ENCODE measurements at regions not wholly inside any gene's neighbourhood (a gene's known extent, or its start where the extent isn't known, plus 50 kb on each side); places are given as distances from the start of the nearest gene placed in this dataset.

DNA sequence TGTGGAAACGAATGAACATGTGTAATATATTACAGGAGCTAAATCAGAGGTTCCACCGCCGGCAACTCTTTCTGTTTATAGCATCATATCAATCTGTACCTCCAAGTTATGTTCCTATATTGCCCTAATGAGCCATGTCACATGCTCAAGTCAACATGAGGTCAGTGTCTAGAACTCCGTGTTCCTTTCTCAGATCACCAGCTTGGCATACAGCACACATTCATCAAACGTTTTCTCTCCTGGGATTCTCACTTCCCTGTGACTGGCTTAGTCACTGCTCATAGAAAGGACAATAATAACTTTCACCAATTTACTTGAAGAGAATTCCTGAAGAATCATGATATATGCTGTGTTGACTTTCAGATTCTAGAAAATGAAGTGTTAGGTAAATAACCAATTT is 532.0 kb upstream of the SPANXN1 start:
- no peak overlapping the region for H3K4me3 ChIP-seq
- DNase-seq = no peak
- H3K27ac ChIP-seq = no peak overlapping the region
- no peaks in the 10 kb centered on the region for H3K4me1 ChIP-seq
- no peaks in the 10 kb centered on the region for H3K27me3 ChIP-seq
- no peak for ATAC-seq (ENCODE audit: low FRiP score in 2 of 2)
- 72 to 73% methylated on average over 5 of the region's 5 CpGs for WGBS, 2 donors
- H3K36me3 ChIP-seq = no peaks in the 10 kb centered on the region
- TF ChIP-seq POLR2AphosphoS5 (IDR thresholded peaks at IDR 0.05) (no peak), EP300 (IDR thresholded peaks at IDR 0.05) (no peak), POLR2A (IDR thresholded peaks at IDR 0.05) (no peak)
- H3K9me3 ChIP-seq = no peaks in the 10 kb centered on the region

DNA sequence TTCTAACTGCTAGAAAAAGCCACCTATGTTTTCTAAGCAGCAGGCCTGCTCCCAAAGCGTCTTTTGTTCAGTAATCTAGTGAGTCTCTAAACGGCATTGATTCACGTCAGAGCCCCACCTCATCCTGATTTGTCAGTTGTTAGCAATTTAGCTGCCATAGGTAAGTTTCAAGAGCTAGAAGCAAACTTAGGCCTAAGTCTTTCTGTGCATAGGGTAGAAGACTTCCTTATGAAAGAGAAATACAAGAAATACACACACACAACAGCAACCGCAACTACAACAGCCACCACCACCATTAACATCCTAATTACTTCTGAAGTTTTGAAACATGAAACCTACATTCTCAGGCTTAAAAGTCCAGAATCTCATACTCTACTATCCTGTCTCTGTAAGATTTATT is 531.1 kb upstream of the SPANXN1 start:
- Histone ChIP-seq H3K9me3 (no peaks in the 10 kb centered on the region), H3K4me3 (no peak overlapping the region), H3K27ac (no peak overlapping the region), H3K4me1 (no peaks in the 10 kb centered on the region), H3K36me3 (no peaks in the 10 kb centered on the region), H3K27me3 (no peaks in the 10 kb centered on the region)
- TF ChIP-seq POLR2A (IDR thresholded peaks at IDR 0.05) (no peak), EP300 (IDR thresholded peaks at IDR 0.05) (no peak), POLR2AphosphoS5 (IDR thresholded peaks at IDR 0.05) (no peak)
- TF ChIP-seq, protein P1, sequence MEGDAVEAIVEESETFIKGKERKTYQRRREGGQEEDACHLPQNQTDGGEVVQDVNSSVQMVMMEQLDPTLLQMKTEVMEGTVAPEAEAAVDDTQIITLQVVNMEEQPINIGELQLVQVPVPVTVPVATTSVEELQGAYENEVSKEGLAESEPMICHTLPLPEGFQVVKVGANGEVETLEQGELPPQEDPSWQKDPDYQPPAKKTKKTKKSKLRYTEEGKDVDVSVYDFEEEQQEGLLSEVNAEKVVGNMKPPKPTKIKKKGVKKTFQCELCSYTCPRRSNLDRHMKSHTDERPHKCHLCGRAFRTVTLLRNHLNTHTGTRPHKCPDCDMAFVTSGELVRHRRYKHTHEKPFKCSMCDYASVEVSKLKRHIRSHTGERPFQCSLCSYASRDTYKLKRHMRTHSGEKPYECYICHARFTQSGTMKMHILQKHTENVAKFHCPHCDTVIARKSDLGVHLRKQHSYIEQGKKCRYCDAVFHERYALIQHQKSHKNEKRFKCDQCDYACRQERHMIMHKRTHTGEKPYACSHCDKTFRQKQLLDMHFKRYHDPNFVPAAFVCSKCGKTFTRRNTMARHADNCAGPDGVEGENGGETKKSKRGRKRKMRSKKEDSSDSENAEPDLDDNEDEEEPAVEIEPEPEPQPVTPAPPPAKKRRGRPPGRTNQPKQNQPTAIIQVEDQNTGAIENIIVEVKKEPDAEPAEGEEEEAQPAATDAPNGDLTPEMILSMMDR (IDR thresholded peaks at IDR 0.05) = no peak
- 73 to 81% methylated on average over 4 of the region's 4 CpGs for WGBS, 2 donors
- DNase-seq (no peak), ATAC-seq (ENCODE audit: low FRiP score in 2 of 2) (no peak)

DNA sequence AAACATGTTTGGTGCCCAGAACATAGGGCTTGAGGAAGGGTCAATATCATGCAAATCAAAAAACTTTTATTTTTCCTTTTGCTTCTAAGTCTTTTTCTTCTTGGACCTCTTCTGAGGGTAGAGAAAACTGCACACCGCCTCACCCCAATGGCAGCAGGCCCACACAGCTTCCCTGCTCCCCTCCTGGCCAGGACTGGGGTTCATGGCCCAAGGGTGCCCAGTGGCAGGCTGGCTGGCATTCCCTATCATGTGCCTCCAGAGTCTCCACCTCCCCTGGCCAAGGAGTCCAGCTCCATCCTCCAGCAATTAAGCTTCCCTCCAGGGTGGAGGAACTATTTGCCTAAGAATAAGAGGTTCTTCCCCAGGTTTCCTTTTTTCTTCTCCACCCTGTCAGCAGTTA is 529.6 kb upstream of the SPANXN1 start:
- Histone ChIP-seq H3K27ac (no peak overlapping the region), H3K4me1 (no peaks in the 10 kb centered on the region), H3K9me3 (no peaks in the 10 kb centered on the region), H3K36me3 (no peaks in the 10 kb centered on the region), H3K27me3 (no peaks in the 10 kb centered on the region), H3K4me3 (no peak overlapping the region)
- ATAC-seq (ENCODE audit: low FRiP score in 2 of 2) = peak in 1 of 2 donors; percentile 22
- 78 to 100% methylated on average over 1 of the region's 1 CpG for WGBS, 2 donors
- DNase-seq = no peak
- TF ChIP-seq, protein P1 (IDR thresholded peaks at IDR 0.05) = no peak
- TF ChIP-seq EP300 (IDR thresholded peaks at IDR 0.05) (no peak), POLR2AphosphoS5 (IDR thresholded peaks at IDR 0.05) (no peak)

DNA sequence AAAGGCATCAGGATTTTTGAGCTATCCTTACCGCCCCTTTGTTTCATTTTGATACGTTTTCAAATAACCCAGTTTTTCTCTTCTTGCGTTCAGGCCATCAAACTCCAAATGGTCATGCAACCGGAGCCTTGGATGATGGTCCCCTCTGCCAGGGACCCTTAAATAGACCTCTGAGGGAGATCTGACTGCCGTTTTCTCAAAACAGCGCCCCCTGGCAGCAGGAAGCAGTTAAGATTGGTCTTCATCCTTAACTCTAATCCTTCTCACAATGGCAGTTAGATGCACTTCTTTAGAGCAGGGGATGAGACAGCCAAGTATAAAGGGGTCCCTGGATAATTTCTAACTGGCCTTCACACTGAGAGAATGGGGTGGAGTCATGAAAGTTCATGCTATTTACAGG is 525.0 kb upstream of the SPANXN1 start:
- TF ChIP-seq POLR2AphosphoS5 (IDR thresholded peaks at IDR 0.05) (no peak), EP300 (IDR thresholded peaks at IDR 0.05) (no peak), POLR2A (IDR thresholded peaks at IDR 0.05) (no peak)
- TF ChIP-seq, protein P1 (IDR thresholded peaks at IDR 0.05) = no peak
- ATAC-seq (ENCODE audit: low FRiP score in 2 of 2) (no peak), DNase-seq (no peak)
- Histone ChIP-seq H3K4me3 (no peak overlapping the region), H3K4me1 (no peaks in the 10 kb centered on the region), H3K27me3 (no peaks in the 10 kb centered on the region), H3K27ac (no peak overlapping the region), H3K36me3 (no peaks in the 10 kb centered on the region), H3K9me3 (no peaks in the 10 kb centered on the region)
- 43 to 67% methylated on average over 6 of the region's 6 CpGs for WGBS, 2 donors

DNA sequence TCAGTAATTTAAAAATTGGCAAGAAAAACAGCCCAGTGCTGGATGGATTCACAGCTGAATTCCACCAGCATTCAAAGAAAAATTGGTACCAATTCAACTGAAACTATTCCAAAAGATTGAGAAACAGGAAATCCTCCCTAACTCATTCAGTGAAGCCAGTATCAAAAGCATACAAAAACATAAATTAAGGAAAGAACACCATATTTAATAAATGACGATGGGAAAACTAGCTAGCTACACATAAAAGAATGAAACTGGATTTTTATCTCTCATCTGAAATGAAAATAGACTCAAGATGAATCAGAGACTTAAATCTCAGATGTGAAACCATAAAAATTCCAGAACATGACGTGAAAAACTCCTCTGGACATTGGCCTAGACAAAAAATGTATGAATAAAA is 516.8 kb upstream of the SPANXN1 start:
- WGBS, 2 donors = 56 to 67% methylated on average over 2 of the region's 2 CpGs
- no peak for ATAC-seq (ENCODE audit: low FRiP score in 2 of 2)
- no peaks in the 10 kb centered on the region for H3K36me3 ChIP-seq

More for the DNA sequence above, 516.8 kb upstream of the SPANXN1 start:
- Histone ChIP-seq H3K4me1 (no peaks in the 10 kb centered on the region), H3K4me3 (no peak overlapping the region), H3K27me3 (no peaks in the 10 kb centered on the region), H3K9me3 (no peaks in the 10 kb centered on the region), H3K27ac (no peak overlapping the region)
- DNase-seq = no peak
- TF ChIP-seq POLR2AphosphoS5 (IDR thresholded peaks at IDR 0.05) (no peak), POLR2A (IDR thresholded peaks at IDR 0.05) (no peak), EP300 (IDR thresholded peaks at IDR 0.05) (no peak)
- TF ChIP-seq, protein P1 (IDR thresholded peaks at IDR 0.05) = no peak

Data from upper lobe of left lung (tissue), 6 donors.